ENCODE measurements at regions not wholly inside any gene's neighbourhood (a gene's known extent, or its start where the extent isn't known, plus 50 kb on each side); places are given as distances from the start of the nearest gene placed in this dataset.
A peak's percentile ranks its signal among the peaks of the same experiment; 100 is the strongest.

DNA sequence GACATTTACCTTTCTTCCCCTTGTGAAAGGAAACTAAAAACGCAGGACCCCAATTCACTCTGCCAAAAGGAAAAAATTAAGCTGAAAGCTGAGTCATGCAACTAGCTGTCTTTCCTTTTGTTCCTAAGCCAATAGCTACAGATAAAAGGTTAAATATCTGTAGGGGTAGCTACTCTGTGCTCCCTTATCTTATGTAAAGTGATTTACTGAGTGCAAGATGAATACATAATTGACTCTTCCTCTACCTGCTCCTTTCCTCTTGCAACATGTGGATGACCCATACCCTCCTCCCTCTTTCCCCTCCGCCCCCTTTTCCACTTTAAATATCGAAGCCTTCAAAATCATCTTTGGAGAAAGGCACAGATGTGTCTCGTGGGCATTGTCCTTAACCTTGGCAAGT, 68.0 kb upstream of the ZNF157 start:
- ATAC-seq: peak; percentile 73
- POLR2A ChIA-PET: no interaction called here

More for the DNA sequence above, 68.0 kb upstream of the ZNF157 start:
- TF ChIP-seq ESRRA (CRISPR knock-in tag; IDR thresholded peaks at IDR 0.05; ENCODE audit: borderline replicate concordance): no peak
- TF ChIP-seq, protein P1, sequence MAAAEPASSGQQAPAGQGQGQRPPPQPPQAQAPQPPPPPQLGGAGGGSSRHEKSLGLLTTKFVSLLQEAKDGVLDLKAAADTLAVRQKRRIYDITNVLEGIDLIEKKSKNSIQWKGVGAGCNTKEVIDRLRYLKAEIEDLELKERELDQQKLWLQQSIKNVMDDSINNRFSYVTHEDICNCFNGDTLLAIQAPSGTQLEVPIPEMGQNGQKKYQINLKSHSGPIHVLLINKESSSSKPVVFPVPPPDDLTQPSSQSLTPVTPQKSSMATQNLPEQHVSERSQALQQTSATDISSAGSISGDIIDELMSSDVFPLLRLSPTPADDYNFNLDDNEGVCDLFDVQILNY (CRISPR knock-in tag; IDR thresholded peaks at IDR 0.05): no peak
- TF ChIP-seq, protein P2, sequence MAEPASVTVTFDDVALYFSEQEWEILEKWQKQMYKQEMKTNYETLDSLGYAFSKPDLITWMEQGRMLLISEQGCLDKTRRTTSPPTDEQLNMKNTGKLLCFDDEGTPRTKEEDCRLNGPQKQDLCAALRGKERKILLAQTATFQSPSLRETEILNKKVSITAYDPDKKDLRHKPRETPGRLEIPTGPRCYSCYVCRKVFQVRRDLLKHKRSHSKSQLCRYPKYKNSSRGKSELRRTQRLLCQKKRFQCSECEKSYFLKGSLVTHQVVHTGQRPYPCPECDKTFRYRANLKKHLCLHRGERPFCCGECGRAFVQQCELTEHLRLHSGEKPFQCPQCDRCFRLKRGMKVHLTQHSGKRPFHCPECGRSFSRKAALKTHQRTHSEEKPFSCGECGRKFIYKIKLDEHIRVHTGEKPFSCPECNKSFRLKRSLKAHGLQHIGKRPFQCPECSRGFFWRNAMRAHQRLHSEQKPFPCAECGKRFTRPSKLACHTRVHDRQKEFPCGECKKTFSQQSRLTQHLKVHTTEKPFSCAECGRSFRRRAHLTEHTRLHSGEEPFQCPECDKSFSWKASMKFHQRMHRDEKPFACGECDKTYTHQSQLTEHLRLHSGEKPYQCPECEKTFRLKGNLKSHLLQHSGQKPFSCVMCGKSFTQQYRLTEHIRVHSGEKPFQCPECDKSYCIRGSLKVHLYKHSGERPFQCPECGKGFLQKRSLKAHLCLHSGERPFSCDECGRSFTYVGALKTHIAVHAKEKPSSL (CRISPR knock-in tag; conservative IDR thresholded peaks at IDR 0.05): no peak
- TF ChIP-seq, protein P3, sequence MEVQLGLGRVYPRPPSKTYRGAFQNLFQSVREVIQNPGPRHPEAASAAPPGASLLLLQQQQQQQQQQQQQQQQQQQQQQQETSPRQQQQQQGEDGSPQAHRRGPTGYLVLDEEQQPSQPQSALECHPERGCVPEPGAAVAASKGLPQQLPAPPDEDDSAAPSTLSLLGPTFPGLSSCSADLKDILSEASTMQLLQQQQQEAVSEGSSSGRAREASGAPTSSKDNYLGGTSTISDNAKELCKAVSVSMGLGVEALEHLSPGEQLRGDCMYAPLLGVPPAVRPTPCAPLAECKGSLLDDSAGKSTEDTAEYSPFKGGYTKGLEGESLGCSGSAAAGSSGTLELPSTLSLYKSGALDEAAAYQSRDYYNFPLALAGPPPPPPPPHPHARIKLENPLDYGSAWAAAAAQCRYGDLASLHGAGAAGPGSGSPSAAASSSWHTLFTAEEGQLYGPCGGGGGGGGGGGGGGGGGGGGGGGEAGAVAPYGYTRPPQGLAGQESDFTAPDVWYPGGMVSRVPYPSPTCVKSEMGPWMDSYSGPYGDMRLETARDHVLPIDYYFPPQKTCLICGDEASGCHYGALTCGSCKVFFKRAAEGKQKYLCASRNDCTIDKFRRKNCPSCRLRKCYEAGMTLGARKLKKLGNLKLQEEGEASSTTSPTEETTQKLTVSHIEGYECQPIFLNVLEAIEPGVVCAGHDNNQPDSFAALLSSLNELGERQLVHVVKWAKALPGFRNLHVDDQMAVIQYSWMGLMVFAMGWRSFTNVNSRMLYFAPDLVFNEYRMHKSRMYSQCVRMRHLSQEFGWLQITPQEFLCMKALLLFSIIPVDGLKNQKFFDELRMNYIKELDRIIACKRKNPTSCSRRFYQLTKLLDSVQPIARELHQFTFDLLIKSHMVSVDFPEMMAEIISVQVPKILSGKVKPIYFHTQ (CRISPR knock-in tag; IDR thresholded peaks at IDR 0.05): no peak
- TF ChIP-seq, protein P4, sequence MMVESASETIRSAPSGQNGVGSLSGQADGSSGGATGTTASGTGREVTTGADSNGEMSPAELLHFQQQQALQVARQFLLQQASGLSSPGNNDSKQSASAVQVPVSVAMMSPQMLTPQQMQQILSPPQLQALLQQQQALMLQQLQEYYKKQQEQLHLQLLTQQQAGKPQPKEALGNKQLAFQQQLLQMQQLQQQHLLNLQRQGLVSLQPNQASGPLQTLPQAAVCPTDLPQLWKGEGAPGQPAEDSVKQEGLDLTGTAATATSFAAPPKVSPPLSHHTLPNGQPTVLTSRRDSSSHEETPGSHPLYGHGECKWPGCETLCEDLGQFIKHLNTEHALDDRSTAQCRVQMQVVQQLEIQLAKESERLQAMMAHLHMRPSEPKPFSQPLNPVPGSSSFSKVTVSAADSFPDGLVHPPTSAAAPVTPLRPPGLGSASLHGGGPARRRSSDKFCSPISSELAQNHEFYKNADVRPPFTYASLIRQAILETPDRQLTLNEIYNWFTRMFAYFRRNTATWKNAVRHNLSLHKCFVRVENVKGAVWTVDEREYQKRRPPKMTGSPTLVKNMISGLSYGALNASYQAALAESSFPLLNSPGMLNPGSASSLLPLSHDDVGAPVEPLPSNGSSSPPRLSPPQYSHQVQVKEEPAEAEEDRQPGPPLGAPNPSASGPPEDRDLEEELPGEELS (CRISPR knock-in tag; IDR thresholded peaks at IDR 0.05): no peak
- TF ChIP-seq, protein P5, sequence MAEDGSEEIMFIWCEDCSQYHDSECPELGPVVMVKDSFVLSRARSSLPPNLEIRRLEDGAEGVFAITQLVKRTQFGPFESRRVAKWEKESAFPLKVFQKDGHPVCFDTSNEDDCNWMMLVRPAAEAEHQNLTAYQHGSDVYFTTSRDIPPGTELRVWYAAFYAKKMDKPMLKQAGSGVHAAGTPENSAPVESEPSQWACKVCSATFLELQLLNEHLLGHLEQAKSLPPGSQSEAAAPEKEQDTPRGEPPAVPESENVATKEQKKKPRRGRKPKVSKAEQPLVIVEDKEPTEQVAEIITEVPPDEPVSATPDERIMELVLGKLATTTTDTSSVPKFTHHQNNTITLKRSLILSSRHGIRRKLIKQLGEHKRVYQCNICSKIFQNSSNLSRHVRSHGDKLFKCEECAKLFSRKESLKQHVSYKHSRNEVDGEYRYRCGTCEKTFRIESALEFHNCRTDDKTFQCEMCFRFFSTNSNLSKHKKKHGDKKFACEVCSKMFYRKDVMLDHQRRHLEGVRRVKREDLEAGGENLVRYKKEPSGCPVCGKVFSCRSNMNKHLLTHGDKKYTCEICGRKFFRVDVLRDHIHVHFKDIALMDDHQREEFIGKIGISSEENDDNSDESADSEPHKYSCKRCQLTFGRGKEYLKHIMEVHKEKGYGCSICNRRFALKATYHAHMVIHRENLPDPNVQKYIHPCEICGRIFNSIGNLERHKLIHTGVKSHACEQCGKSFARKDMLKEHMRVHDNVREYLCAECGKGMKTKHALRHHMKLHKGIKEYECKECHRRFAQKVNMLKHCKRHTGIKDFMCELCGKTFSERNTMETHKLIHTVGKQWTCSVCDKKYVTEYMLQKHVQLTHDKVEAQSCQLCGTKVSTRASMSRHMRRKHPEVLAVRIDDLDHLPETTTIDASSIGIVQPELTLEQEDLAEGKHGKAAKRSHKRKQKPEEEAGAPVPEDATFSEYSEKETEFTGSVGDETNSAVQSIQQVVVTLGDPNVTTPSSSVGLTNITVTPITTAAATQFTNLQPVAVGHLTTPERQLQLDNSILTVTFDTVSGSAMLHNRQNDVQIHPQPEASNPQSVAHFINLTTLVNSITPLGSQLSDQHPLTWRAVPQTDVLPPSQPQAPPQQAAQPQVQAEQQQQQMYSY (CRISPR knock-in tag; IDR thresholded peaks at IDR 0.05): no peak
- TF ChIP-seq, protein P6, sequence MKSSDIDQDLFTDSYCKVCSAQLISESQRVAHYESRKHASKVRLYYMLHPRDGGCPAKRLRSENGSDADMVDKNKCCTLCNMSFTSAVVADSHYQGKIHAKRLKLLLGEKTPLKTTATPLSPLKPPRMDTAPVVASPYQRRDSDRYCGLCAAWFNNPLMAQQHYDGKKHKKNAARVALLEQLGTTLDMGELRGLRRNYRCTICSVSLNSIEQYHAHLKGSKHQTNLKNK (CRISPR knock-in tag; IDR thresholded peaks at IDR 0.05): no peak
- TF ChIP-seq, protein P7, sequence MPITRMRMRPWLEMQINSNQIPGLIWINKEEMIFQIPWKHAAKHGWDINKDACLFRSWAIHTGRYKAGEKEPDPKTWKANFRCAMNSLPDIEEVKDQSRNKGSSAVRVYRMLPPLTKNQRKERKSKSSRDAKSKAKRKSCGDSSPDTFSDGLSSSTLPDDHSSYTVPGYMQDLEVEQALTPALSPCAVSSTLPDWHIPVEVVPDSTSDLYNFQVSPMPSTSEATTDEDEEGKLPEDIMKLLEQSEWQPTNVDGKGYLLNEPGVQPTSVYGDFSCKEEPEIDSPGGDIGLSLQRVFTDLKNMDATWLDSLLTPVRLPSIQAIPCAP (CRISPR knock-in tag; IDR thresholded peaks at IDR 0.05): no peak
- no peak for TF ChIP-seq NR3C1 (CRISPR knock-in tag; conservative IDR thresholded peaks at IDR 0.05; ENCODE audit: low read depth)
- TF ChIP-seq, protein P8, sequence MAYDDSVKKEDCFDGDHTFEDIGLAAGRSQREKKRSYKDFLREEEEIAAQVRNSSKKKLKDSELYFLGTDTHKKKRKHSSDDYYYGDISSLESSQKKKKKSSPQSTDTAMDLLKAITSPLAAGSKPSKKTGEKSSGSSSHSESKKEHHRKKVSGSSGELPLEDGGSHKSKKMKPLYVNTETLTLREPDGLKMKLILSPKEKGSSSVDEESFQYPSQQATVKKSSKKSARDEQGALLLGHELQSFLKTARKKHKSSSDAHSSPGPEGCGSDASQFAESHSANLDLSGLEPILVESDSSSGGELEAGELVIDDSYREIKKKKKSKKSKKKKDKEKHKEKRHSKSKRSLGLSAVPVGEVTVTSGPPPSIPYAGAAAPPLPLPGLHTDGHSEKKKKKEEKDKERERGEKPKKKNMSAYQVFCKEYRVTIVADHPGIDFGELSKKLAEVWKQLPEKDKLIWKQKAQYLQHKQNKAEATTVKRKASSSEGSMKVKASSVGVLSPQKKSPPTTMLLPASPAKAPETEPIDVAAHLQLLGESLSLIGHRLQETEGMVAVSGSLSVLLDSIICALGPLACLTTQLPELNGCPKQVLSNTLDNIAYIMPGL (CRISPR knock-in tag; IDR thresholded peaks at IDR 0.05): no peak
- no peak for TF ChIP-seq RELA (CRISPR knock-in tag; IDR thresholded peaks at IDR 0.05; ENCODE audit: borderline replicate concordance)
- TF ChIP-seq, protein P9, sequence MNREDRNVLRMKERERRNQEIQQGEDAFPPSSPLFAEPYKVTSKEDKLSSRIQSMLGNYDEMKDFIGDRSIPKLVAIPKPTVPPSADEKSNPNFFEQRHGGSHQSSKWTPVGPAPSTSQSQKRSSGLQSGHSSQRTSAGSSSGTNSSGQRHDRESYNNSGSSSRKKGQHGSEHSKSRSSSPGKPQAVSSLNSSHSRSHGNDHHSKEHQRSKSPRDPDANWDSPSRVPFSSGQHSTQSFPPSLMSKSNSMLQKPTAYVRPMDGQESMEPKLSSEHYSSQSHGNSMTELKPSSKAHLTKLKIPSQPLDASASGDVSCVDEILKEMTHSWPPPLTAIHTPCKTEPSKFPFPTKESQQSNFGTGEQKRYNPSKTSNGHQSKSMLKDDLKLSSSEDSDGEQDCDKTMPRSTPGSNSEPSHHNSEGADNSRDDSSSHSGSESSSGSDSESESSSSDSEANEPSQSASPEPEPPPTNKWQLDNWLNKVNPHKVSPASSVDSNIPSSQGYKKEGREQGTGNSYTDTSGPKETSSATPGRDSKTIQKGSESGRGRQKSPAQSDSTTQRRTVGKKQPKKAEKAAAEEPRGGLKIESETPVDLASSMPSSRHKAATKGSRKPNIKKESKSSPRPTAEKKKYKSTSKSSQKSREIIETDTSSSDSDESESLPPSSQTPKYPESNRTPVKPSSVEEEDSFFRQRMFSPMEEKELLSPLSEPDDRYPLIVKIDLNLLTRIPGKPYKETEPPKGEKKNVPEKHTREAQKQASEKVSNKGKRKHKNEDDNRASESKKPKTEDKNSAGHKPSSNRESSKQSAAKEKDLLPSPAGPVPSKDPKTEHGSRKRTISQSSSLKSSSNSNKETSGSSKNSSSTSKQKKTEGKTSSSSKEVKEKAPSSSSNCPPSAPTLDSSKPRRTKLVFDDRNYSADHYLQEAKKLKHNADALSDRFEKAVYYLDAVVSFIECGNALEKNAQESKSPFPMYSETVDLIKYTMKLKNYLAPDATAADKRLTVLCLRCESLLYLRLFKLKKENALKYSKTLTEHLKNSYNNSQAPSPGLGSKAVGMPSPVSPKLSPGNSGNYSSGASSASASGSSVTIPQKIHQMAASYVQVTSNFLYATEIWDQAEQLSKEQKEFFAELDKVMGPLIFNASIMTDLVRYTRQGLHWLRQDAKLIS (CRISPR knock-in tag; IDR thresholded peaks at IDR 0.05; ENCODE audit: borderline replicate concordance): no peak
- TF ChIP-seq ZNF219 (CRISPR knock-in tag; IDR thresholded peaks at IDR 0.05; ENCODE audit: borderline replicate concordance): no peak
- no peak for TF ChIP-seq SOX15 (CRISPR knock-in tag; IDR thresholded peaks at IDR 0.05)
- no peak for TF ChIP-seq KAT7 (CRISPR knock-in tag; IDR thresholded peaks at IDR 0.05; ENCODE audit: borderline replicate concordance)
- no peak for TF ChIP-seq CREB1 (CRISPR knock-in tag; IDR thresholded peaks at IDR 0.05)
- CTCF ChIA-PET: no interaction called here
- H3K36me3 Mint-ChIP-seq: no peaks in the 10 kb centered on the region
- no peaks in the 10 kb centered on the region for H3K27me3 Mint-ChIP-seq (ENCODE audit: low read depth)
- no peaks in the 10 kb centered on the region for H3K9me3 Mint-ChIP-seq
- peaks cover 29% of the 10 kb centered on the region for H3K4me1 Mint-ChIP-seq
- peak overlapping the region; percentile 30 for H3K4me3 Mint-ChIP-seq
- DNase-seq (ENCODE audit: low spot score): no peak
- H3K27ac Mint-ChIP-seq: peak overlapping the region; percentile 83
